Transverse colon (tissue), 3 donors: ENCODE measurements at regions not wholly inside any gene's neighbourhood (a gene's known extent, or its start where the extent isn't known, plus 50 kb on each side); places are given as distances from the start of the nearest gene placed in this dataset.

Experiments
- POLR2A ChIP-seq: fragments of 450-650 bp; IDR thresholded peaks from one replicate; pipeline ENCODE4 v1.6.1; 2016; ENCODE audit warnings: antibody characterized with exemption, mild to moderate bottlenecking, moderate library complexity
- POLR2AphosphoS5 ChIP-seq, 3 donors: sonication (generic); formaldehyde crosslinking; IDR thresholded peaks; one replicate each; pipeline ENCODE4 v1.6.1; 2016; ENCODE audit warnings: antibody characterized with exemption in 3 of 3

GRCh38 chr12:88691811-88692210 lies 111.5 kb upstream of the KITLG start:
- TF ChIP-seq POLR2AphosphoS5 (IDR thresholded peaks at IDR 0.05) (no peak), POLR2A (no peak)
